PC-9 (cell line): ENCODE measurements at regions not wholly inside any gene's neighbourhood (a gene's known extent, or its start where the extent isn't known, plus 50 kb on each side); places are given as distances from the start of the nearest gene placed in this dataset.

Experiments
- BruUV-seq: library from RNA; stranded (reverse); fragments of 400-500 nt; replicated peaks from 2 replicates; lab custom pipeline; 2021; lab: Mats Ljungman, UMichigan
- CTCF ChIA-PET: fragments of 300-600 bp; sonication (Branson Sonifier 250); formaldehyde crosslinking; loops from one replicate; lab custom pipeline; 2022; ENCODE audit warnings: antibody characterized with exemption; lab: Charles Lee
- POLR2A ChIA-PET: fragments of 300-600 bp; sonication (Branson Sonifier 250); formaldehyde crosslinking; loops from one replicate; lab custom pipeline; 2022; ENCODE audit warnings: antibody characterized with exemption; ENCODE audit not compliant: unreplicated experiment; lab: Charles Lee
- DNase-seq, 2 experiments: peaks; one replicate each; pipeline versions ENCODE4 v3.0.0 to v3.0.0-alpha.2; 2015 to 2022; ENCODE audit warnings: mixed read lengths in 1 of 2
- H2AFZ ChIP-seq: fragments of 200-600 bp; sonication (generic); 2 replicates; pipeline ENCODE4 v1.8.1; 2017; ENCODE audit warnings: antibody characterized with exemption
- H3F3A ChIP-seq: fragments of 200-600 bp; sonication (generic); 2 replicates; pipeline ENCODE4 v1.8.1; 2017; ENCODE audit warnings: antibody characterized with exemption, mild to moderate bottlenecking, low read depth; ENCODE audit not compliant: insufficient read depth
- H3K27ac ChIP-seq: fragments of 200-600 bp; sonication (generic); 2 replicates; pipeline ENCODE4 v1.6.1; 2016; ENCODE audit warnings: mixed run types
- H3K27me3 ChIP-seq: fragments of 200-600 bp; sonication (generic); 2 replicates; pipeline ENCODE4 v1.6.1; 2016; ENCODE audit warnings: low read depth, mixed run types; ENCODE audit not compliant: insufficient read depth
- H3K36me3 ChIP-seq: fragments of 200-600 bp; sonication (generic); 2 replicates; pipeline ENCODE4 v1.6.1; 2016; ENCODE audit warnings: low read depth, mixed run types
- H3K4me1 ChIP-seq: fragments of 200-600 bp; sonication (generic); replicated peaks from 2 replicates; pipeline ENCODE4 v1.6.1; 2016; ENCODE audit warnings: mixed run types; ENCODE audit not compliant: insufficient read depth
- H3K4me2 ChIP-seq: fragments of 200-600 bp; sonication (generic); 2 replicates; pipeline ENCODE4 v1.6.1; 2017; ENCODE audit warnings: mixed run types
- H3K4me3 ChIP-seq: fragments of 200-600 bp; sonication (generic); 2 replicates; pipeline ENCODE4 v1.6.1; 2016; ENCODE audit warnings: mixed run types
- H3K79me2 ChIP-seq: fragments of 200-600 bp; sonication (generic); 2 replicates; pipeline ENCODE4 v1.6.1; 2017; ENCODE audit warnings: low read depth, mixed run types
- H3K9me2 ChIP-seq: fragments of 200-600 bp; sonication (generic); 2 replicates; pipeline ENCODE4 v1.8.1; 2017; ENCODE audit warnings: mild to moderate bottlenecking; ENCODE audit not compliant: insufficient read depth
- H3K9me3 ChIP-seq: fragments of 200-600 bp; sonication (generic); 2 replicates; pipeline ENCODE4 v1.8.1; 2016; ENCODE audit warnings: low read depth; ENCODE audit not compliant: insufficient read depth
- H4K20me1 ChIP-seq: fragments of 200-600 bp; sonication (generic); 2 replicates; pipeline ENCODE4 v1.8.1; 2017; ENCODE audit not compliant: insufficient read depth
- CTCF ChIP-seq: fragments of 200-600 bp; sonication (generic); conservative IDR thresholded peaks from 2 replicates; pipeline ENCODE4 v1.6.1; 2017; ENCODE audit warnings: mixed run types, antibody characterized with exemption, mild to moderate bottlenecking, moderate library complexity
- EZH2 ChIP-seq: fragments of 200-600 bp; sonication (generic); IDR thresholded peaks from 2 replicates; pipeline ENCODE4 v1.8.0; 2017; ENCODE audit warnings: antibody characterized with exemption, low read depth
- intact Hi-C: fragments of 100-400 bp; cut with micrococcal nuclease; formaldehyde crosslinking; loops from one replicate; pipeline ENCODE4 v1.10.0; 2022; ENCODE audit not compliant: unreplicated experiment

DNA sequence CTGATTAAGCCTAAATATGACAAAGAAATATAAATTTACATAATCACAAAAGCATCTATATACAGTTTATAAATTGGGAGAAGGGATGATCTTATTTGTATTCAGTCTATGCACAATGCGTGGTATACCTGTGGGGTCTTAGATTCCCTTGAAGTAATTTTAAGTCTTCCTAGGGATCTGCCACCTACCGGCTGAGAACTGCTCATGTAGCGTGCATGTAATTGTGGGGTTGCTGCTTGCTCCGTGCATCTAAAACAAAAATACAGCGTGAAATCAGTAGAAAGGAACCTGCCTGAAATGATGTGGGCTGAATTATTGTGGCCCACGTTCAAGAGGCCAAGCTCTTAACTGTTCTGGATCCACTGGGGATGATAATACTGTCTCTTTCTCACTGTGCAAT is 187.3 kb downstream of the MBOAT1 start:
- Histone ChIP-seq H3K27ac (no peak overlapping the region), H2AFZ (no peak overlapping the region), H4K20me1 (no peaks in the 10 kb centered on the region), H3K27me3 (0 out of 2 replicates have a peak, but pooled peaks cover 5% of the 10 kb centered on the region), H3K4me3 (no peak overlapping the region), H3K9me3 (no peaks in the 10 kb centered on the region), H3K4me1 (no peaks in the 10 kb centered on the region), H3K4me2 (no peak overlapping the region), H3K79me2 (no peaks in the 10 kb centered on the region), H3F3A (no peaks in the 10 kb centered on the region), H3K36me3 (no peaks in the 10 kb centered on the region), H3K9me2 (no peaks in the 10 kb centered on the region)
- no peak for TF ChIP-seq CTCF
- TF ChIP-seq EZH2: no peak
- POLR2A ChIA-PET: no interaction called here
- intact Hi-C loops: no loop called here
- BruUV-seq: no TSS peak
- CTCF ChIA-PET: no interaction called here
- DNase-seq: no peak

DNA sequence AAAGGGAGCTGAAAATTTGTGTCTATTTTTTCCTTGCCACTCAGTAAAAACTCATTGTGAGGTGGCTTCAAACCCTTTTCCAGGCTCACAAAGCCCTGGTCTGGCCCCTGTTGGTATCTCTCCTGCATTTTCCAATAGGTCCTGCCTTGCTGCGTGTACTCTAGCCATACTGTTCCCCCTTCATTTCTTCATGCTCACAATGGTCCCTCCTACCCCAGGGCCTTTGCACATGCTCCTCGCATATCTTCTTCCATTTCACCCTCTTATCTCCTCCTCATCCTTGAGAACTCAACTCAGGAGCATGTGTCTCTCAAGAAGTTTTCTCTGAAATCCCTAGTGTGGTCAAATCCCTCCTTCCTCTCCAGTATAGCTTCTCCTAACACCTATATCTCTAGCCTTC is 186.6 kb downstream of the MBOAT1 start:
- Histone ChIP-seq H3K36me3 (no peaks in the 10 kb centered on the region), H3K4me1 (no peaks in the 10 kb centered on the region), H3K4me2 (no peak overlapping the region), H3K27me3 (0 out of 2 replicates have a peak, but pooled peaks cover 5% of the 10 kb centered on the region), H3K9me2 (no peaks in the 10 kb centered on the region), H2AFZ (no peak overlapping the region), H3K79me2 (no peaks in the 10 kb centered on the region), H3F3A (no peaks in the 10 kb centered on the region), H3K4me3 (no peak overlapping the region), H4K20me1 (no peaks in the 10 kb centered on the region), H3K9me3 (no peaks in the 10 kb centered on the region), H3K27ac (no peak overlapping the region)
- TF ChIP-seq EZH2 (no peak), CTCF (no peak)
- BruUV-seq: no TSS peak
- intact Hi-C loops: no loop called here
- POLR2A ChIA-PET: no interaction called here
- CTCF ChIA-PET: no interaction called here
- no peak for DNase-seq

- Histone ChIP-seq H4K20me1 (no peaks in the 10 kb centered on the region), H3K36me3 (no peaks in the 10 kb centered on the region), H3K4me2 (no peak overlapping the region), H3K27ac (no peak overlapping the region), H3K9me2 (no peaks in the 10 kb centered on the region), H3F3A (no peaks in the 10 kb centered on the region), H3K4me1 (no peaks in the 10 kb centered on the region), H3K9me3 (no peaks in the 10 kb centered on the region), H3K79me2 (no peaks in the 10 kb centered on the region), H3K4me3 (no peak overlapping the region), H2AFZ (no peak overlapping the region), H3K27me3 (0 out of 2 replicates have a peak, but pooled peaks cover 5% of the 10 kb centered on the region)
- intact Hi-C loops: no loop called here
- BruUV-seq: no TSS peak
- ChIA-PET POLR2A (no interaction called here), CTCF (no interaction called here)
- no peak for DNase-seq
- no peak for TF ChIP-seq EZH2
- TF ChIP-seq CTCF: no peak
These were observed 184.1 kb downstream of the MBOAT1 start for GRCh38 chr6:20028143-20028542.
